HEK293 (cell line): ENCODE measurements at regions not wholly inside any gene's neighbourhood (a gene's known extent, or its start where the extent isn't known, plus 50 kb on each side); places are given as distances from the start of the nearest gene placed in this dataset.

Source experiments
- CTCF ChIA-PET: fragments of 350-600 bp; formaldehyde crosslinking; extraction: SDS; loops from one replicate; lab custom pipeline; 2021; ENCODE audit warnings: antibody characterized with exemption; lab: Yijun Ruan, JAX
- POLR2A ChIA-PET: fragments of 300-600 bp; formaldehyde crosslinking; extraction: SDS; loops from one replicate; lab custom pipeline; 2020; ENCODE audit warnings: antibody characterized with exemption, inconsistent platforms; lab: Yijun Ruan, JAX
- H3K27ac ChIP-seq: fragments of 200-500 bp; sonication (Bioruptor generic); 2 replicates; pipeline ENCODE4 v1.5.1; 2014; ENCODE audit warnings: low read depth, low read length, control low read depth, inconsistent platforms; ENCODE audit errors: extremely low read depth
- H3K36me3 ChIP-seq, 2 experiments: fragments of 200-500 bp in 1 of 2; sonication (Bioruptor generic) in 1 of 2; 1 replicate in 1 of 2; 2 replicates in 1 of 2; pipeline ENCODE4 v1.5.1; 2014 to 2017; ENCODE audit warnings: inconsistent platforms in 2 of 2, low read length in 2 of 2; ENCODE audit not compliant: control insufficient read depth in 2 of 2, insufficient read depth in 1 of 2
- H3K4me1 ChIP-seq: fragments of 200-500 bp; sonication (Bioruptor generic); 2 replicates; pipeline ENCODE4 v1.5.1; 2014; ENCODE audit warnings: mild to moderate bottlenecking, low read length, inconsistent platforms; ENCODE audit not compliant: control insufficient read depth, insufficient read depth
- H3K4me3 ChIP-seq: 2 replicates; pipeline ENCODE4 v1.5.1; 2011; ENCODE audit warnings: low read depth, mild to moderate bottlenecking, control low read depth, low read length, moderate library complexity
- H3K9me3 ChIP-seq: fragments of 200-500 bp; sonication (Bioruptor generic); 2 replicates; pipeline ENCODE4 v1.5.1; 2014; ENCODE audit warnings: low read depth, low read length, inconsistent platforms; ENCODE audit not compliant: control insufficient read depth, insufficient read depth
- ZEB2 ChIP-seq: fragments of 450-650 bp; formaldehyde crosslinking; IDR thresholded peaks from 2 replicates; pipeline ENCODE4 v1.5.1; 2016; ENCODE audit warnings: missing biosample characterization, missing genetic modification characterization
- ZNF132 ChIP-seq: fragments of 450-650 bp; formaldehyde crosslinking; IDR thresholded peaks from 2 replicates; pipeline ENCODE4 v1.5.1; 2017; ENCODE audit warnings: missing biosample characterization, missing genetic modification characterization, borderline replicate concordance
- ZNF211 ChIP-seq: fragments of 450-650 bp; formaldehyde crosslinking; IDR thresholded peaks from 2 replicates; pipeline ENCODE4 v1.5.1; 2016; ENCODE audit warnings: low read depth, missing biosample characterization, missing genetic modification characterization
- ZNF366 ChIP-seq: fragments of 450-650 bp; formaldehyde crosslinking; conservative IDR thresholded peaks from 2 replicates; pipeline ENCODE4 v1.5.1; 2016; ENCODE audit warnings: missing biosample characterization, missing genetic modification characterization
- ZNF37A ChIP-seq: fragments of 450-650 bp; IDR thresholded peaks from 2 replicates; pipeline ENCODE4 v1.5.1; 2018; ENCODE audit warnings: missing biosample characterization, missing genetic modification characterization
- ZNF530 ChIP-seq: fragments of 450-650 bp; formaldehyde crosslinking; IDR thresholded peaks from 2 replicates; pipeline ENCODE4 v1.5.1; 2016; ENCODE audit warnings: low read depth, missing biosample characterization, missing genetic modification characterization
- ZNF560 ChIP-seq: fragments of 450-650 bp; formaldehyde crosslinking; IDR thresholded peaks from 2 replicates; pipeline ENCODE4 v1.5.1; 2017; ENCODE audit warnings: missing biosample characterization, missing genetic modification characterization, borderline replicate concordance
- ZNF561 ChIP-seq: fragments of 450-650 bp; IDR thresholded peaks from 2 replicates; pipeline ENCODE4 v1.5.1; 2018; ENCODE audit warnings: missing biosample characterization, missing genetic modification characterization, borderline replicate concordance
- ZNF596 ChIP-seq: fragments of 450-650 bp; IDR thresholded peaks from 2 replicates; pipeline ENCODE4 v1.5.0; 2018; ENCODE audit warnings: missing biosample characterization, mild to moderate bottlenecking, missing genetic modification characterization, moderate library complexity
- ZNF664 ChIP-seq: fragments of 450-650 bp; formaldehyde crosslinking; IDR thresholded peaks from 2 replicates; pipeline ENCODE4 v1.5.1; 2016; ENCODE audit warnings: missing biosample characterization, missing genetic modification characterization
- ZNF837 ChIP-seq: fragments of 450-650 bp; formaldehyde crosslinking; IDR thresholded peaks from 2 replicates; pipeline ENCODE4 v1.5.1; 2016; ENCODE audit warnings: missing biosample characterization, missing genetic modification characterization
- ZNF843 ChIP-seq: fragments of 450-650 bp; formaldehyde crosslinking; IDR thresholded peaks from 2 replicates; pipeline ENCODE4 v1.5.1; 2016; ENCODE audit warnings: missing biosample characterization, missing genetic modification characterization
- TF ChIP-seq, protein P1 (sequence below): fragments of 450-650 bp; formaldehyde crosslinking; IDR thresholded peaks from 2 replicates; pipeline ENCODE4 v1.5.1; 2016; ENCODE audit warnings: missing biosample characterization, missing genetic modification characterization
- TF ChIP-seq, protein P2 (sequence below): fragments of 450-650 bp; formaldehyde crosslinking; IDR thresholded peaks from 2 replicates; pipeline ENCODE4 v1.5.1; 2017; ENCODE audit warnings: missing biosample characterization, mild to moderate bottlenecking, missing genetic modification characterization, moderate library complexity
- TF ChIP-seq, protein P3 (sequence below): fragments of 450-650 bp; IDR thresholded peaks from 2 replicates; pipeline ENCODE4 v1.5.1; 2018; ENCODE audit warnings: missing biosample characterization, missing genetic modification characterization
- TF ChIP-seq, protein P4 (sequence below): fragments of 450-650 bp; formaldehyde crosslinking; IDR thresholded peaks from 2 replicates; pipeline ENCODE4 v1.5.1; 2016; ENCODE audit warnings: missing biosample characterization, missing genetic modification characterization

DNA sequence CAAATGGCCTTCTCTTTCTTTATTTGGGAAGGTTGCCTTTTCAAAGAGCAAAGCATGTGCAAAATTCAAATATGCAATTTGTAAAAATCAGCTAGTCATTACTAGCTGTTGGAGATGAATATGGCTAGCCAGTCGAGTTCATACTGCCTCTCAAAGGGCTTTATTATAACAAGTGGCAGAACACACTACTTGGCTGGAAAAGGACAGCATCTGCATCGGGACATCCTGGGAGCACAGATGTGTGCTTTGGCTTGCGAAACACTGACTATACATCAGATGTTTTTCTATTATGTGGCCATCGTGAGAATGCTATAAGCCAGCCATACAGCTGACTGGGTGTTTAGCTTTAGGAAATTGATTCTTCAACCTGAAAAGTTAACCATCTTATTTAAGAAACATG lies 424.2 kb downstream of the KCTD12 start:
- H3K4me3 ChIP-seq: no peak overlapping the region
- H3K9me3 ChIP-seq: no peaks in the 10 kb centered on the region
- CTCF ChIA-PET: interaction anchor here (0.5 to 1.2 kb wide), 4 partner anchors 473 to 766 kb away, joined by 3 to 4 read pairs (median 3); no protein-coding TSS in a partner anchor
- H3K27ac ChIP-seq: no peak overlapping the region
- no peaks in the 10 kb centered on the region for H3K4me1 ChIP-seq
- POLR2A ChIA-PET: no interaction called here
- no peaks in the 10 kb centered on the region for H3K36me3 ChIP-seq
- TF ChIP-seq ZNF132 (tag by site-specific recombination) (no peak), ZNF561 (tag by site-specific recombination) (no peak), ZNF837 (no peak), ZNF664 (no peak), ZNF366 (tag by site-specific recombination) (no peak), ZNF530 (tag by site-specific recombination) (no peak)
- TF ChIP-seq, protein P1, sequence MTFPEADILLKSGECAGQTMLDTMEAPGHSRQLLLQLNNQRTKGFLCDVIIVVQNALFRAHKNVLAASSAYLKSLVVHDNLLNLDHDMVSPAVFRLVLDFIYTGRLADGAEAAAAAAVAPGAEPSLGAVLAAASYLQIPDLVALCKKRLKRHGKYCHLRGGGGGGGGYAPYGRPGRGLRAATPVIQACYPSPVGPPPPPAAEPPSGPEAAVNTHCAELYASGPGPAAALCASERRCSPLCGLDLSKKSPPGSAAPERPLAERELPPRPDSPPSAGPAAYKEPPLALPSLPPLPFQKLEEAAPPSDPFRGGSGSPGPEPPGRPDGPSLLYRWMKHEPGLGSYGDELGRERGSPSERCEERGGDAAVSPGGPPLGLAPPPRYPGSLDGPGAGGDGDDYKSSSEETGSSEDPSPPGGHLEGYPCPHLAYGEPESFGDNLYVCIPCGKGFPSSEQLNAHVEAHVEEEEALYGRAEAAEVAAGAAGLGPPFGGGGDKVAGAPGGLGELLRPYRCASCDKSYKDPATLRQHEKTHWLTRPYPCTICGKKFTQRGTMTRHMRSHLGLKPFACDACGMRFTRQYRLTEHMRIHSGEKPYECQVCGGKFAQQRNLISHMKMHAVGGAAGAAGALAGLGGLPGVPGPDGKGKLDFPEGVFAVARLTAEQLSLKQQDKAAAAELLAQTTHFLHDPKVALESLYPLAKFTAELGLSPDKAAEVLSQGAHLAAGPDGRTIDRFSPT (tag by site-specific recombination): no peak
- TF ChIP-seq, protein P2, sequence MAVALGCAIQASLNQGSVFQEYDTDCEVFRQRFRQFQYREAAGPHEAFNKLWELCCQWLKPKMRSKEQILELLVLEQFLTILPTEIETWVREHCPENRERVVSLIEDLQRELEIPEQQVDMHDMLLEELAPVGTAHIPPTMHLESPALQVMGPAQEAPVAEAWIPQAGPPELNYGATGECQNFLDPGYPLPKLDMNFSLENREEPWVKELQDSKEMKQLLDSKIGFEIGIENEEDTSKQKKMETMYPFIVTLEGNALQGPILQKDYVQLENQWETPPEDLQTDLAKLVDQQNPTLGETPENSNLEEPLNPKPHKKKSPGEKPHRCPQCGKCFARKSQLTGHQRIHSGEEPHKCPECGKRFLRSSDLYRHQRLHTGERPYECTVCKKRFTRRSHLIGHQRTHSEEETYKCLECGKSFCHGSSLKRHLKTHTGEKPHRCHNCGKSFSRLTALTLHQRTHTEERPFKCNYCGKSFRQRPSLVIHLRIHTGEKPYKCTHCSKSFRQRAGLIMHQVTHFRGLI: no peak

DNA sequence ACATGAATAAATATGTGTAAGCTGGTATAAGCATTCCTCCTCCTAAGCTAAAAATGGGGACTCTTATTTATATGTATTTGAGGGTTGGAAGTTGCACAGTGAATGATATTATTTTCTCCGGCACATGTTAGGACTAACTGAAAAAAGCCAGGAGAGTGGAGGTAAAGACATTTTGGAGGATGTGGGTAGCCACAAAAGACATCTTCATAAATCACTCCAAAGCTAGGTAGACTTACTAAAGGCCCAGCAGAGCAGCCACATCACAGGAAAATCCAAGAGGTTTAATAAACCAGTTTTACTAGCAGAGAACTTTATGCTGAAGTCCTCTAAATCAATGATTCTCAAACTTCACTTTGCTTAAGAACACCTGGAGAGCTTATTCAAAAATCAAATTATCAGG lies 424.7 kb downstream of the KCTD12 start:
- H3K4me1 ChIP-seq: no peaks in the 10 kb centered on the region
- no peaks in the 10 kb centered on the region for H3K36me3 ChIP-seq
- POLR2A ChIA-PET: no interaction called here
- no peak overlapping the region for H3K27ac ChIP-seq
- no peak for TF ChIP-seq ZNF596 (tag by site-specific recombination)
- no peak for TF ChIP-seq ZNF211 (tag by site-specific recombination)
- TF ChIP-seq ZNF843 (tag by site-specific recombination): no peak
- TF ChIP-seq ZNF37A (tag by site-specific recombination): no peak
- no peak for TF ChIP-seq ZEB2 (tag by site-specific recombination)
- TF ChIP-seq, protein P3, sequence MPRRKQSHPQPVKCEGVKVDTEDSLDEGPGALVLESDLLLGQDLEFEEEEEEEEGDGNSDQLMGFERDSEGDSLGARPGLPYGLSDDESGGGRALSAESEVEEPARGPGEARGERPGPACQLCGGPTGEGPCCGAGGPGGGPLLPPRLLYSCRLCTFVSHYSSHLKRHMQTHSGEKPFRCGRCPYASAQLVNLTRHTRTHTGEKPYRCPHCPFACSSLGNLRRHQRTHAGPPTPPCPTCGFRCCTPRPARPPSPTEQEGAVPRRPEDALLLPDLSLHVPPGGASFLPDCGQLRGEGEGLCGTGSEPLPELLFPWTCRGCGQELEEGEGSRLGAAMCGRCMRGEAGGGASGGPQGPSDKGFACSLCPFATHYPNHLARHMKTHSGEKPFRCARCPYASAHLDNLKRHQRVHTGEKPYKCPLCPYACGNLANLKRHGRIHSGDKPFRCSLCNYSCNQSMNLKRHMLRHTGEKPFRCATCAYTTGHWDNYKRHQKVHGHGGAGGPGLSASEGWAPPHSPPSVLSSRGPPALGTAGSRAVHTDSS (tag by site-specific recombination): no peak
- TF ChIP-seq, protein P4, sequence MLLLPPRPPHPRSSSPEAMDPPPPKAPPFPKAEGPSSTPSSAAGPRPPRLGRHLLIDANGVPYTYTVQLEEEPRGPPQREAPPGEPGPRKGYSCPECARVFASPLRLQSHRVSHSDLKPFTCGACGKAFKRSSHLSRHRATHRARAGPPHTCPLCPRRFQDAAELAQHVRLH (tag by site-specific recombination): no peak
- CTCF ChIA-PET: interaction anchor here (0.5 to 0.9 kb wide), 3 partner anchors 472 to 766 kb away, joined by 3 to 4 read pairs (median 3); no protein-coding TSS in a partner anchor
- H3K4me3 ChIP-seq: no peak overlapping the region
- H3K9me3 ChIP-seq: no peaks in the 10 kb centered on the region

DNA sequence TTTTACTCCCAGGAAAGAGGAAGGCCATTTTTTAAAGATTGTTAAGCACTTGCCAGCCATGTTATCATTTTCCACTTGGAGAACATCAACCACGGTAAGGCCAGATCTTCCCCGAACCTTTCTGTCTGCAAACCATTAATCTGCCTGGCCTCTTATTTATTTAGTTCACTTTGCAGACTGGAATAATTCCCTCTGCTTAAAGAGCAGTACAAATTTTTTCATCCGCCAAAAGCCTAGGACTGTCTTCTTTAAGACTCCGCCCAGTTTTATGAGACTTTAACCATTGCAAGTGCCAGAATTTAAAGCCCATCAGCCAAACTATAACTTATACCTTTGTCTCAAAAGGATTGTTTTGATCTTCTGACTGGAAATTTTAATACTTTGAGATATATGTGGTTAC lies 426.3 kb downstream of the KCTD12 start:
- ChIA-PET CTCF (no interaction called here), POLR2A (no interaction called here)
- TF ChIP-seq ZNF560 (tag by site-specific recombination): no peak
- Histone ChIP-seq H3K27ac (no peak overlapping the region), H3K4me3 (no peak overlapping the region), H3K9me3 (no peaks in the 10 kb centered on the region), H3K36me3 (no peaks in the 10 kb centered on the region), H3K4me1 (no peaks in the 10 kb centered on the region)
